PC-9 (cell line): ENCODE measurements at regions not wholly inside any gene's neighbourhood (a gene's known extent, or its start where the extent isn't known, plus 50 kb on each side); places are given as distances from the start of the nearest gene placed in this dataset.

ENCODE experiments used
- EZH2 ChIP-seq: fragments of 200-600 bp; sonication (generic); IDR thresholded peaks from 2 replicates; pipeline ENCODE4 v1.8.0; 2017; ENCODE audit warnings: antibody characterized with exemption, low read depth
- TF ChIP-seq, protein P1 (sequence below): fragments of 200-600 bp; sonication (generic); conservative IDR thresholded peaks from 2 replicates; pipeline ENCODE4 v1.6.1; 2017; ENCODE audit warnings: mixed run types, antibody characterized with exemption, mild to moderate bottlenecking, moderate library complexity

- TF ChIP-seq, protein P1, sequence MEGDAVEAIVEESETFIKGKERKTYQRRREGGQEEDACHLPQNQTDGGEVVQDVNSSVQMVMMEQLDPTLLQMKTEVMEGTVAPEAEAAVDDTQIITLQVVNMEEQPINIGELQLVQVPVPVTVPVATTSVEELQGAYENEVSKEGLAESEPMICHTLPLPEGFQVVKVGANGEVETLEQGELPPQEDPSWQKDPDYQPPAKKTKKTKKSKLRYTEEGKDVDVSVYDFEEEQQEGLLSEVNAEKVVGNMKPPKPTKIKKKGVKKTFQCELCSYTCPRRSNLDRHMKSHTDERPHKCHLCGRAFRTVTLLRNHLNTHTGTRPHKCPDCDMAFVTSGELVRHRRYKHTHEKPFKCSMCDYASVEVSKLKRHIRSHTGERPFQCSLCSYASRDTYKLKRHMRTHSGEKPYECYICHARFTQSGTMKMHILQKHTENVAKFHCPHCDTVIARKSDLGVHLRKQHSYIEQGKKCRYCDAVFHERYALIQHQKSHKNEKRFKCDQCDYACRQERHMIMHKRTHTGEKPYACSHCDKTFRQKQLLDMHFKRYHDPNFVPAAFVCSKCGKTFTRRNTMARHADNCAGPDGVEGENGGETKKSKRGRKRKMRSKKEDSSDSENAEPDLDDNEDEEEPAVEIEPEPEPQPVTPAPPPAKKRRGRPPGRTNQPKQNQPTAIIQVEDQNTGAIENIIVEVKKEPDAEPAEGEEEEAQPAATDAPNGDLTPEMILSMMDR = no peak
- TF ChIP-seq EZH2 = no peak
Observed at GRCh38 chr20:6863798-6864201, 96.3 kb downstream of the BMP2 start.
